Parathyroid adenoma (tissue), 2 donors: ENCODE measurements at regions not wholly inside any gene's neighbourhood (a gene's known extent, or its start where the extent isn't known, plus 50 kb on each side); places are given as distances from the start of the nearest gene placed in this dataset.

Experiments
- H2AFZ ChIP-seq: fragments of 300-600 bp; sonication (generic); one replicate; pipeline ENCODE4 v1.7.0; 2017; ENCODE audit warnings: antibody characterized with exemption, mild to moderate bottlenecking
- H3K27ac ChIP-seq: fragments of 300-600 bp; sonication (generic); one replicate; pipeline ENCODE4 v1.7.0; 2017
- H3K27me3 ChIP-seq: fragments of 300-600 bp; sonication (generic); one replicate; pipeline ENCODE4 v1.7.0; 2017; ENCODE audit warnings: low read length; ENCODE audit not compliant: control insufficient read depth, insufficient read depth
- H3K36me3 ChIP-seq: fragments of 300-600 bp; sonication (generic); one replicate; pipeline ENCODE4 v1.7.0; 2017; ENCODE audit warnings: low read length; ENCODE audit not compliant: control insufficient read depth, insufficient read depth
- H3K4me1 ChIP-seq: fragments of 300-600 bp; sonication (generic); one replicate; pipeline ENCODE4 v1.7.0; 2017; ENCODE audit warnings: control low read depth
- H3K4me2 ChIP-seq: fragments of 300-600 bp; sonication (generic); one replicate; pipeline ENCODE4 v1.7.0; 2017; ENCODE audit warnings: low read length
- H3K4me3 ChIP-seq: fragments of 300-600 bp; sonication (generic); one replicate; pipeline ENCODE4 v1.7.0; 2017; ENCODE audit warnings: low read depth, low read length
- H3K79me2 ChIP-seq: fragments of 300-600 bp; sonication (generic); one replicate; pipeline ENCODE4 v1.7.0; 2017; ENCODE audit warnings: control low read depth
- H3K9ac ChIP-seq: fragments of 300-600 bp; sonication (generic); one replicate; pipeline ENCODE4 v1.7.0; 2017; ENCODE audit warnings: mild to moderate bottlenecking
- H3K9me3 ChIP-seq: fragments of 300-600 bp; sonication (generic); one replicate; pipeline ENCODE4 v1.7.0; 2017; ENCODE audit warnings: low read length; ENCODE audit not compliant: control insufficient read depth
- CTCF ChIP-seq: fragments of 300-600 bp; sonication (generic); IDR thresholded peaks from one replicate; pipeline ENCODE4 v1.7.0; 2017; ENCODE audit warnings: antibody characterized with exemption, mild to moderate bottlenecking
- donor health status: primary hyperparathyroidism.

GRCh38 chr9:108530141-108530540 lies 325.6 kb downstream of the ACTL7B start:
- H3K4me2 ChIP-seq, result no peak overlapping the region
- no peak overlapping the region for H3K9ac ChIP-seq
- H3K27me3 ChIP-seq, result no peaks in the 10 kb centered on the region
- H2AFZ ChIP-seq, result no peak overlapping the region
- H3K27ac ChIP-seq, result no peak overlapping the region
- H3K36me3 ChIP-seq, result no peaks in the 10 kb centered on the region
- H3K9me3 ChIP-seq, result no peaks in the 10 kb centered on the region
- no peak for TF ChIP-seq CTCF
- H3K79me2 ChIP-seq, result no peaks in the 10 kb centered on the region
- no peaks in the 10 kb centered on the region for H3K4me1 ChIP-seq
- H3K4me3 ChIP-seq, result no peak overlapping the region

- TF ChIP-seq CTCF, result no peak
- no peaks in the 10 kb centered on the region for H3K79me2 ChIP-seq
These were observed 327.6 kb downstream of the ACTL7B start for GRCh38 chr9:108528231-108528630.

DNA sequence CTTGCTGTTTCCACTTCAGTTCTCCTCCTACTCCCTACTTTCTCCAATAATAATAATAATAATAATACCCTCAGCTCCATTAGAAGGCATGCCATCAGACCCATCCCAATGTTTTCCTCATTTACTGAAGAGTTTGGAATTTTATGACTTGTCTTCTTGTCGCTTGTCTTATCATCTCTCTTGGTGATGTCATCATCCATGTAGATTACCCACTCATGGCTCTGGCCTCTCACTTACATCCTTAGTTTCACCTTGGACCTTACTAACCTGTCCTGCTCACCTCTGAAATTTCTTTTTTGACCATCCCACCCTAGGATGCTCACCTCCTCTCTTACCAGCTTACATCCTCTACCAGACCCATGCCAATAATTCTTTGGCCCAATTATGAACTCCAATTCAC lies 329.3 kb downstream of the ACTL7B start:
- no peak overlapping the region for H3K9ac ChIP-seq
- no peak overlapping the region for H3K4me2 ChIP-seq
- no peaks in the 10 kb centered on the region for H3K79me2 ChIP-seq
- no peak overlapping the region for H3K27ac ChIP-seq
- no peaks in the 10 kb centered on the region for H3K4me1 ChIP-seq
- no peaks in the 10 kb centered on the region for H3K27me3 ChIP-seq
- no peak overlapping the region for H2AFZ ChIP-seq
- no peaks in the 10 kb centered on the region for H3K9me3 ChIP-seq
- no peaks in the 10 kb centered on the region for H3K36me3 ChIP-seq
- no peak for TF ChIP-seq CTCF
- H3K4me3 ChIP-seq, result no peak overlapping the region

More at GRCh38 chr9:108528231-108528630, 327.6 kb downstream of the ACTL7B start:
- no peaks in the 10 kb centered on the region for H3K36me3 ChIP-seq
- no peak overlapping the region for H3K9ac ChIP-seq
- no peak overlapping the region for H3K4me2 ChIP-seq
- H3K27ac ChIP-seq, result no peak overlapping the region
- no peak overlapping the region for H3K4me3 ChIP-seq
- H3K4me1 ChIP-seq, result no peaks in the 10 kb centered on the region
- no peak overlapping the region for H2AFZ ChIP-seq
- no peaks in the 10 kb centered on the region for H3K9me3 ChIP-seq
- no peaks in the 10 kb centered on the region for H3K27me3 ChIP-seq

DNA sequence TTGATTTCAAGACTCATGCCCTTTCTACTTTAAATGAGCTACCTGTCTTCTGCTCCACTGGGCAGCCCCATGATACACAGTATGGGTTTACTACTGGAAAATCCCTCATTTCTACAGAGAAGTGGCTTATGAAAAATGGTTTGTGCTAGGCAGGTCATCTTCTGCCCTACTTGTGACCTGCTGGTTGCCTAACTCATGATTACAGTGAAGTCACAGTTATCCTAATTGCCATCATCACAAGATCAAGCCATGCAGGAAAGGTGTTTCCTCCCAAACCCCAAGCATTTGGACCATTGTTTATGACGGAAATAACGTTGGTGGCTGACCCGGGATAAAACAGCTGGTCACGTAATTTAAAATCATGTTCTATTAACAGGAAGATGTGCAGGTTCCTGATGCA lies 330.6 kb downstream of the ACTL7B start:
- Histone ChIP-seq H3K27ac (no peak overlapping the region), H3K4me1 (no peaks in the 10 kb centered on the region)
- no peak for TF ChIP-seq CTCF

DNA sequence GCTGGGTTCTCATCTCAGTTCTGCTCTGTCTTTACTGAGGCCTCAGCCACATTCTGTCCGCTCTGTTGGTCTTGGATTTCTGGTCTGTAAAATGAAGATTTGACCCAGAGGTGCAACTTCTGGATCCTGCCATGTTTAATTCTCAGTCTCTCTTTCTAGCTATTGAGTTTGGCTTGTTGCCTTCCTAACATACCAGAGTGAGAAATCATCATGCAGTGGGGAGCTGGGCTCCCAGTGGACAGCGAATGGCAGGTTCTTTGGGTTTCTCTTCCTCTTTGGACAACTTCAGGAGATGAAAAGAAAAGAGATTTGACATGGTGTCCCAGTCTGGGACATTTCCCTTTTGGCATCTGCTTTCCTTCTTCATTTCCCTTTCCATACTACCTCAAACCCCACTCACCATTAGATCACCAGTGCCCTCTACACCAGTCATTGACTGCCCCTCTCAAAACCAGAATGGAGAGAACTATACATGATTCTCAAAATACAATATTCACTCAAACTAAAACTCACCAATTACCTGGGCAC lies 334.7 kb downstream of the ACTL7B start:
- no peak overlapping the region for H2AFZ ChIP-seq
- no peak overlapping the region for H3K9ac ChIP-seq
- no peak for TF ChIP-seq CTCF
- H3K27ac ChIP-seq, result no peak overlapping the region
- no peak overlapping the region for H3K4me3 ChIP-seq
- H3K27me3 ChIP-seq, result no peaks in the 10 kb centered on the region
- H3K4me2 ChIP-seq, result no peak overlapping the region
- H3K36me3 ChIP-seq, result no peaks in the 10 kb centered on the region
- no peaks in the 10 kb centered on the region for H3K4me1 ChIP-seq
- no peaks in the 10 kb centered on the region for H3K9me3 ChIP-seq
- H3K79me2 ChIP-seq, result no peaks in the 10 kb centered on the region

More for the DNA sequence above, 330.6 kb downstream of the ACTL7B start:
- Histone ChIP-seq H3K4me3 (no peak overlapping the region), H3K79me2 (no peaks in the 10 kb centered on the region), H2AFZ (no peak overlapping the region), H3K9ac (no peak overlapping the region), H3K27me3 (no peaks in the 10 kb centered on the region), H3K4me2 (no peak overlapping the region), H3K9me3 (no peaks in the 10 kb centered on the region), H3K36me3 (no peaks in the 10 kb centered on the region)
